GM12864 (cell line): ENCODE measurements at regions not wholly inside any gene's neighbourhood (a gene's known extent, or its start where the extent isn't known, plus 50 kb on each side); places are given as distances from the start of the nearest gene placed in this dataset.

Experiments
- DNase-seq: peaks from one replicate; pipeline ENCODE4 v3.0.0-alpha.2; 2011; ENCODE audit warnings: low read depth
- H3K4me3 ChIP-seq: 2 replicates; pipeline ENCODE4 v1.5.1; 2011; ENCODE audit warnings: mild to moderate bottlenecking, low read depth, low read length, control low read depth
- TF ChIP-seq, protein P1 (sequence below): IDR thresholded peaks from 2 replicates; pipeline ENCODE4 v1.5.1; 2011; ENCODE audit warnings: low read depth, mild to moderate bottlenecking, moderate library complexity, low read length, control low read depth, inconsistent platforms; ENCODE audit errors: missing control alignments

- TF ChIP-seq, protein P1, sequence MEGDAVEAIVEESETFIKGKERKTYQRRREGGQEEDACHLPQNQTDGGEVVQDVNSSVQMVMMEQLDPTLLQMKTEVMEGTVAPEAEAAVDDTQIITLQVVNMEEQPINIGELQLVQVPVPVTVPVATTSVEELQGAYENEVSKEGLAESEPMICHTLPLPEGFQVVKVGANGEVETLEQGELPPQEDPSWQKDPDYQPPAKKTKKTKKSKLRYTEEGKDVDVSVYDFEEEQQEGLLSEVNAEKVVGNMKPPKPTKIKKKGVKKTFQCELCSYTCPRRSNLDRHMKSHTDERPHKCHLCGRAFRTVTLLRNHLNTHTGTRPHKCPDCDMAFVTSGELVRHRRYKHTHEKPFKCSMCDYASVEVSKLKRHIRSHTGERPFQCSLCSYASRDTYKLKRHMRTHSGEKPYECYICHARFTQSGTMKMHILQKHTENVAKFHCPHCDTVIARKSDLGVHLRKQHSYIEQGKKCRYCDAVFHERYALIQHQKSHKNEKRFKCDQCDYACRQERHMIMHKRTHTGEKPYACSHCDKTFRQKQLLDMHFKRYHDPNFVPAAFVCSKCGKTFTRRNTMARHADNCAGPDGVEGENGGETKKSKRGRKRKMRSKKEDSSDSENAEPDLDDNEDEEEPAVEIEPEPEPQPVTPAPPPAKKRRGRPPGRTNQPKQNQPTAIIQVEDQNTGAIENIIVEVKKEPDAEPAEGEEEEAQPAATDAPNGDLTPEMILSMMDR = no peak
- no peak for DNase-seq
- H3K4me3 ChIP-seq = no peak overlapping the region
These were observed 380.4 kb upstream of the DDHD1 start for GRCh38 chr14:53533384-53533970.

DNA sequence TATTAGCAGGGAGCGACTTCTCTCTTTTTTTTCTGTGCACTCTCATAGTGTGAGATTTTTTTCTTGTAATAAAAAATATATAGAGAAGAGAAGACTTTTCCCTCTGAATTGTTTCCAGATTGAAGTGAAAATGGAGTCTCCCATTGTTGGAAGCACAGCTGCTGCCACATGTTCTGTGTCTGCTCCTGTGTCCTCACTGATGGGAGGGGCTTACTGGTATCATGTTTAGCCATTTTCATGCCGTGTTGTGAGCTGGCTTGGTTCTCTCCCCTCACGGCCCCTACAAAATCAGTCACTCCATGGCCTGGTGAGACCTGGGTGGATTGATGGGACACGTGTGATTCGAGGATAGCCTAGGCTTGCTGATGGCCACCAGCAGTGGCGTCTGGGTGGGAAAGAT lies 379.7 kb upstream of the DDHD1 start:
- H3K4me3 ChIP-seq = no peak overlapping the region
- no peak for DNase-seq
- TF ChIP-seq, protein P1 = no peak

DNA sequence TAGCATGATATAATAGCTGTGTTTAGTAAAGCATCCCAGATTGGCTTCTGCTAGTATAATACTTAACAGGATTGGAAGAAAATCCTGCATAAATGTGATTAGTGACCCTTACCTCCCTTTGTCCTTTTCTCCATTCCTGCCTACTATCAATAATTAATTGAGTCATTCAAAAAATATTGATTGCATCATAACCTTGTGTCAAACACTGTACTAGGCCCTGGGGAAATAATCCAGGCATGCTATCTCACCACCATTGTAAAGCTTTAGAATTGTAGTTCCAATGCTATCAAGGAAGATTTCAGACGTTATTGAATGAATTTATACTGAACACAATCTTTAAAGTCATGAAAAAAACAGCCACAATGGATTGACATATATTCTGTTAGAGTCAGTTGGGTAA lies 378.6 kb upstream of the DDHD1 start:
- TF ChIP-seq, protein P1 = no peak
- no peak overlapping the region for H3K4me3 ChIP-seq
- no peak for DNase-seq

GRCh38 chr14:53531156-53531555 lies 378.0 kb upstream of the DDHD1 start:
- TF ChIP-seq, protein P1 = no peak
- H3K4me3 ChIP-seq = no peak overlapping the region
- DNase-seq = no peak

DNA sequence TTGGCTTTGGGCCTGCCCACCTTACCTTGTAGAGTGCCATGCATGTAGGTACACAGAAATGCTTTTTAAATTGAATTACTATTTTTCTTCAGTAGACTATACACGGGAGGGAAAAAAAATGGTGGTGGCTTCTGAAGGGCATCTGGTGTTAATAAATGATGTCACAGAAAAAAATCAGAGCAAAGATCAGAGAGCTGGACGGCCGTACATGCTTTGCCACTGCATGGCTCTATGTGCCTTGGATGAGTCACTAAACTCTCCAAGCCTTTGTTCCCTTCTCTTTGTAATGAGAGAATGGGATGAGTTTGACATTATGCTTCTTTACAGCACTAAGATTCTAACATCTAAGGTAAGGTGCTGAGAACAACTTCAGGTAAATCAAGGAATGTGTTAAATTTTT lies 376.4 kb upstream of the DDHD1 start:
- H3K4me3 ChIP-seq = no peak overlapping the region
- TF ChIP-seq, protein P1 = no peak
- no peak for DNase-seq

DNA sequence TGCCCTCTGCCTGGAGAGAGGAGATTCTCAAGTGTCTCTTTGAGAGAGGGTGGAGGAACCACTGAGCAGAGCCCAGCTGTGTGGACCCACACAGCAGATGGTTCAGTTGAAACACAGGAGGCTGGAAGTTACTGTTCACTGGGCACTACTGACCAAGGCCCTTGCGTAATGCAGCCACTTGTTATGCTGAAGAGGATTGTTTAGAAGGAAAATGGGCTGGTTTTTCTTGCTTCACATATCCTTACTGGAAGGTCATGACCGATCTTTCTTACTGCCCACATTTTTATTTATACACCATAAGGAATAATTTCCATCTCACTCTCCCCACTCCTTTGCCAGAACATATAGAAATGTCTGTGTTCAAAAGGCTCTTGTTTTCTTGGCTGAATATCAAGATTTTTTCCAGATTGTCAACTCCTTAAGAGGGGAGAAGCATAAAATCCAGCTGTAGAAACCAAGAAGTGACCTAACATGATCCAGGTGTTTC lies 375.1 kb upstream of the DDHD1 start:
- H3K4me3 ChIP-seq = no peak overlapping the region
- no peak for DNase-seq

More for the DNA sequence above, 375.1 kb upstream of the DDHD1 start:
- TF ChIP-seq, protein P1 = no peak
